GM13977 (cell line): ENCODE measurements at regions not wholly inside any gene's neighbourhood (a gene's known extent, or its start where the extent isn't known, plus 50 kb on each side); places are given as distances from the start of the nearest gene placed in this dataset.
"Not testable (repeated sequence)": the region's sequence is repeated elsewhere in the genome, so short reads cannot be mapped to it uniquely, and the experiment has no call there.

Source experiments
- DNase-seq: peaks from one replicate; pipeline ENCODE4 v3.0.0; 2012; ENCODE audit warnings: low spot score
- in situ Hi-C: fragments of 300-500 bp; cut with MboI; formaldehyde crosslinking; loops from one replicate; pipeline ENCODE4 v1.12.0; 2022; ENCODE audit warnings: low sequenced_read_pairs, low pct_unique_long_range_greater_than_20kb, mixed read lengths, inconsistent platforms; ENCODE audit not compliant: unreplicated experiment
- TF ChIP-seq, protein P1 (sequence below): IDR thresholded peaks from 2 replicates; pipeline ENCODE4 v1.5.1; 2012; ENCODE audit warnings: mild to moderate bottlenecking, control low read depth; ENCODE audit not compliant: insufficient read depth; ENCODE audit errors: extremely low read depth, missing control alignments

DNA sequence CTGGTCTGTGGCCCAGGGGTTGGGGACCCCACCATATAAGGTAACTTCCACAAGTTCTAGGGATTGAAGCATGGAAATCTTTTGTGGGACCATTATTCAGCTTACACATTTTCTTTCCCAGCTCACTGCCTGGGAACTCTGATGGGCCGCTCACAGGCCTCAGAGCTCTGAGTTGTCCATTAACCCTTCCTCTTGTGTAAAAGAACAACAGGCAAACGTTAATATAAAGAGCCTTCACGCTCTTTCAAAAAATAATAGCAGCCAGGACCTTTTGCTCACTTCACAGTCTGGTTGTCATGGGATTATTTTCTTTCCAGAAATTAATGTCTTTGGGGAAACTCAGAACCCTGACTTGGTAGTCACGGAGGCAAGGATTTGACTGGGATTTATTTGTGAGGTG is 443.3 kb downstream of the AGTPBP1 start:
- DNase-seq: no peak
- TF ChIP-seq, protein P1, sequence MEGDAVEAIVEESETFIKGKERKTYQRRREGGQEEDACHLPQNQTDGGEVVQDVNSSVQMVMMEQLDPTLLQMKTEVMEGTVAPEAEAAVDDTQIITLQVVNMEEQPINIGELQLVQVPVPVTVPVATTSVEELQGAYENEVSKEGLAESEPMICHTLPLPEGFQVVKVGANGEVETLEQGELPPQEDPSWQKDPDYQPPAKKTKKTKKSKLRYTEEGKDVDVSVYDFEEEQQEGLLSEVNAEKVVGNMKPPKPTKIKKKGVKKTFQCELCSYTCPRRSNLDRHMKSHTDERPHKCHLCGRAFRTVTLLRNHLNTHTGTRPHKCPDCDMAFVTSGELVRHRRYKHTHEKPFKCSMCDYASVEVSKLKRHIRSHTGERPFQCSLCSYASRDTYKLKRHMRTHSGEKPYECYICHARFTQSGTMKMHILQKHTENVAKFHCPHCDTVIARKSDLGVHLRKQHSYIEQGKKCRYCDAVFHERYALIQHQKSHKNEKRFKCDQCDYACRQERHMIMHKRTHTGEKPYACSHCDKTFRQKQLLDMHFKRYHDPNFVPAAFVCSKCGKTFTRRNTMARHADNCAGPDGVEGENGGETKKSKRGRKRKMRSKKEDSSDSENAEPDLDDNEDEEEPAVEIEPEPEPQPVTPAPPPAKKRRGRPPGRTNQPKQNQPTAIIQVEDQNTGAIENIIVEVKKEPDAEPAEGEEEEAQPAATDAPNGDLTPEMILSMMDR: no peak
- in situ Hi-C loops: no loop called here

DNA sequence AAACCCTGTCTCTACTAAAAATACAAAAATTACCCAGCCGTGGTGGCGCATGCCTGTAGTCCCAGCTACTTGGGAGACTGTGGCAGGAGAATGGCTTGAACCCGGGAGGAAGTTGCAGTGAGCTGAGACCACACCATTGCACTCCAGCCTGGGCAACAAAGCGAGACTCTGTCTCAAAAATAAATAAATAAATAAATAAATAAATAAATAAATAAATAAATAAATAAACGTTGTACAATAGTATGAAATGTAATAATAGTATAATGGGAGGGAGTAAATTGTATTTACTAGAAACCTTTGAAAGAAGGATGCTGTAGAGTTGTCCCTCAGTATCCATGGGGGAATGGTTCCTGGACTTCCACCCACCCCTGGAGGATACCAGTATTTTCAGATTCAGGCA is 446.5 kb downstream of the AGTPBP1 start:
- in situ Hi-C loops, DNase-seq: not testable (repeated sequence)

DNA sequence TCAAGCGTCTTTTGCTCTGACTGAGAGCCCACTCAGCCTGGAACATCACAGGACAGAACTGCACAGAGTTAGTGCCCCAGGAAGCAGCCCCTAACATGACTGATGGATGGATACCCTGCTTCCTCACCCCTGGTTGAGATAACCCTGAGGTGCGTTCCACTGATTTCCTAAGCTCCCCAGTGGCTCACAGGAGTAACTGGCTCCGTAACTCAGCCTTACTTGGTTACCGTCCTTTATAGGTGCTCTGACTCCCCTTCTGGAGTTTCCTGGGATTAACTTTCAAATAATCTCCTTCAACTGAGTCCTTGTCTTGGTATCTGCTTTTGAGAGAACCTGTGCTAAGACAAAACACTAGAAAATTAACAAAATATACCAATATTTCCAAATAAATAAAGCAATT is 449.5 kb downstream of the AGTPBP1 start:
- in situ Hi-C loops: no loop called here
- DNase-seq: no peak
- TF ChIP-seq, protein P1: no peak

DNA sequence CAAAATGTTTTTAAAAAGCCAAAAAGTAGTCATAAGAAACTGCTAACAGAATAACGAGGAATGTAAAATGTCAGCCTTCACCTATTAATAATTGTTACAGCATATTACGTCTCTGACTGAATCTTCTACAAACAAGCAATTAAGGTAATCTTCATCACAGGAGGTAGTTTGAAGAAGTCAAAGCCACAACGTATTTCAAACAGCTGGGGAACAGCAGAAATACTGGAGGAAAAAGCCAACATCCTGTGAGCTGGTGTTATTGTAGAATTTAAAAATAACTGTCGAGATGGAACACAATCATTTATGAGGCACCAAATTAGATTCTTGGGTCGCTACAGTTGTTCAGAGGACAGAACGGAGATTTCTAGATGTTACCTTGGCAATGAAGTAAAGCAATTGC is 450.5 kb downstream of the AGTPBP1 start:
- in situ Hi-C loops: no loop called here
- DNase-seq: no peak
- TF ChIP-seq, protein P1: no peak

DNA sequence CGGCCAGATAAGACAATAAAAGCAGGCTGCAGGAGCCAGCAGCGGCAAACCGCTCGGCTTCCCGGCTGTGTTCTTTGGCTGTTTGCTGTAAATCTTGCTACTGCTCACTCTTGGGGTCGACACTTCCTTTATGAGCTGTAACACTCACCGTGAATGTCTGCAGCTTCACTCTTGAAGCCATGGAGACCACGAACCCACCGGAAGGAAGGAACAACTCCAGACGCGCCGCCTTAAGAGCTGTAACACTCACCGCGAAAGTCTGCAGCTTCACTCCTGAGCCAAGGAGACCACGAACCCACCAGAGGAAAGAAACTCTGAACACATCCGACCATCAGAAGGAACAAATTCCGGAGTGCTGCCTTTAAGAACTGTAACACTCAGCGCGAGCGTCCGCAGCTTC is 451.7 kb downstream of the AGTPBP1 start:
- TF ChIP-seq, protein P1: no peak
- in situ Hi-C loops: no loop called here
- DNase-seq: no peak

DNA sequence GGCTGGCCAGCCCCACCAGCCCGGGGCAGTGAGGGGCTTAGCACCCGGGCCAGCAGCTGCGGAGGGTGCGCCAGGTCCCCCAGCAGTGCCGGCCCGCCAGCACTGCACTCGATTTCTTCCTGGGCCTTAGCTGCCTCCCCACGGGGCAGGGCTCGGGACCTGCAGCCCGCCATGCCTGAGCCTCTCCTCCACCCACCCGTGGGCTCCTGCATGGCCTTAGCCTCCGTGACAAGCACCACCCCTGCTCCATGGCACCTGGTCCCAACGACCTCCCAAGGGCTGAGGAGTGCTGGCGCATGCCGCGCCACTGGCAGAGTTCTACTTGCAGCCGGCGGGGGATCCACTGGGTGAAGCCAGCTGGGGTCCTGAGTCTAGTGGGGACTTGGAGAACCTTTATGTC is 452.6 kb downstream of the AGTPBP1 start:
- TF ChIP-seq, protein P1: no peak
- in situ Hi-C loops: no loop called here
- DNase-seq: no peak

DNA sequence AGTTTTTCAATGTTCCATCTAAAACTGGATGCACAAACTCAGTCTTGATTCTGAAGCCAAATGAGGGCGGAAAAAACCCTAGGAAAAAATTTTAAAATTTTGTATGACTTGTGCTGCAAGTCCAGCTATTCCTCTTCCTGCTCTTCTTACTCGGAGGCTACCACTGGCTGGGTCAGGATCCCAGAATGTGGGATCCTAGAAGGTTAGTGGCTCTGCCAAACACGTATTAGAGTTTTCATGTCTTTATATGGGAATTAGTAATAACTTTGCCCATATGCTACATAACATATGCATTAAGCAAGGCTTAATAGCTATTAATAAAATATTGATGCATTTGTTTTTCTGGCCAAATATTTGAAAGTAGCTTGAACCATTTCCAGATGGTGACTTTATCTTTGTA is 458.3 kb downstream of the AGTPBP1 start:
- in situ Hi-C loops: no loop called here
- TF ChIP-seq, protein P1: no peak
- DNase-seq: no peak

DNA sequence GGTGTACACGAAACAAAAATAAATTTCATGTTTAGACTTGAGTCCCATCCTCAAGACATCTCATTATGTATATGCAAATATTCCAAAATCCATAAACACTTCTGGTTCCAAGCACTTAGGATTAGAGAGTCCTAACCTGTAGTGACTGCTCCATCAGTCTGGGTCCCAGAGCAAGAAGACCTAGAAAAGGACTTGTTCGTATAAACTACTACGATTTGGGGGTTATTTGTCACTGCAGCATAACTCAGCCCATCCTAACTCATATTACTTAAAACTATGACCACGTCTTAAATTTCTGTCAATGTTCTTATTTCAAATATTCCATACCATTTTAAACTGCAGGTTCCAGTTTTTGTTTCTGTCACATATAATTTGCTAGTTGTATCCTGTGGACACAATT is 463.0 kb downstream of the AGTPBP1 start:
- in situ Hi-C loops: no loop called here
- TF ChIP-seq, protein P1: no peak
- DNase-seq: no peak
